Limb (tissue), 2 donors: ENCODE measurements at regions not wholly inside any gene's neighbourhood (a gene's known extent, or its start where the extent isn't known, plus 50 kb on each side); places are given as distances from the start of the nearest gene placed in this dataset.
"Not testable (repeated sequence)": the region's sequence is repeated elsewhere in the genome, so short reads cannot be mapped to it uniquely, and the experiment has no call there.

Experiments used
- DNase-seq, 2 donors: peaks; one replicate each; pipeline ENCODE4 v3.0.0-alpha.2; 2016; ENCODE audit errors: extremely low spot score in 2 of 2

DNA sequence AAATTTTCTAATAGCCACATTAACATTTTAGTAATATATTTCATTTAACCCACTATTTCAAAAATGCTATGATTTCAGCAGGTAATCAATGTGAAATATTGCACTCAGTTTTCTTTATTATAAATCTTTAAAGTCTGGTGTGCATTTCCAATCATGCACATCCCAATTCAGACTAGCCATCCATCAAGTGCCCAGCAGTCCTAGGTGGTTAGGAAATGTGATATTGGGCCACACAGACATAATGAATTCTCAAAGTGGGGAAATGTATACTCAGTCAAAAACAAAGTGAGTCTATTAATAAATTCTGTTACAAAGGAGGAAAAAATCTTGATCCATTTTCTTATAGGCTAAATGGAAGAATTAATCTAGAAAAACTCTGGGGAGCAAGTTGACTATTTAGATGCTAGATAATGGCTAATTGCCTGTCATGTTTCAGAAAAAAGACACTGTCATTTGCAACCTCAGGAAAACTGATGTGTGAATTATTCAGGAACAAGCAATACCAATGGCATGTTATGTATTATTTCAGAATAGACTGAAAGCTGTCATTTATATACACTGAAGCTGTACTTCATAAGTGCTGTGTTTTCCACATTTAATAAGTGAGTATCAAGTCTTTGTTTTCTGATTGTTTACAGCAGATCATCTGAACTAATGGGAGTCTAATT is 629.1 kb upstream of the ADARB2 start:
- no peak for DNase-seq

DNA sequence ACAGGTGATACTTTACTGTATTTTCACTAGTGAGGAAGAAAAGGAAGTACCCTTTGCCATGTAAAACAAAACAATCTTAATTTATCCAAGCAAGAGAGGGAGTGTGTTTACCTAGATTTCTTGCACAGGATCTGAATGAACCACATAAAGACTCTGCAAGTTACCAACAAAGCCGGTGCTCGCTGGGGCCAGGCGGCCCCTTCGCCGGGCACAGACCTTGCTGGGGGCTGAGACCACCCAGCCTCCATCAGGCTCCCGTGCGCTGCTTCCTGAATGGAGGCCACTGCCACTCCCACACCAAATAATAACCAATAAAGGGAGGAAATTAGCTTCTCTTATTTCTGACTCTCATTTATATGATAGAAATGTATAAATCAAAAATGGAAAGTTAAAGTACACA is 625.0 kb upstream of the ADARB2 start:
- no peak for DNase-seq

DNA sequence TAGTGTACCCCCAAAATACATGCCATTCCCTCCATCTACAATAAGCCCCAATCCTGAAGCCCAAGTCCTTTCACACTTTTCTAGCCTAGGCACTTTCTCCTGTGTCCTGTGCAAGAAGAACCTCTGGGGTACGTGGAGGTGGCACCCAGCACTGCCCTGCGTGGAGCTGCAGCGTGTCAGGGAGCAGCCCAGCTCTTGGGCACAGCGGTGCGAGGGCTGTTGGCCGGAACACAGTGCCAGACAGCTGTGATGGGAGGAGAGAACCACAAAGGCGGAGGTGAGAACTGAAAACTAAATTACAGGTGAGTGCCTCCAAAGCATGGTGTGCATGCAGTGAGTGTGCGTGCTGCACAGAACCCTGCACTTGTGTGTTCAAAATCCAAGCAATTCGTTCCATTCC is 621.3 kb upstream of the ADARB2 start:
- DNase-seq: no peak

DNA sequence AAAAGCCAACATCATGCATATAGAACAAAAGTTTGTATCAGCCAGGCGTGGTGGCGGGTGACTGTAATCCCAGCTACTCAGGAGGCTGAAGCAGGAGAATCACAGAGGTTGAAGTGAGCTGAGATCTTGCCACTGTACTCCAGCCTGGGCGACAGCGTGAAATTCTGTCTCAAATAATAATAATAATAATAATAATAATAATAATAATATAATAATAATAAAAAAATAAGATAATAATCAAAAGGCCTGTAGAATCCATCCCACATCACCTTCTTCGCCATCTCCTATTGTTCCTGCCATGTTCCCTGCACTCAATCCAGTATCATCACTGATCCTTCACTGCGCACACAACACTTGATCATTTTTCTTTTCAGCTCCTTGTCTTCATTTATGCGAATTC is 619.3 kb upstream of the ADARB2 start:
- DNase-seq: no peak

DNA sequence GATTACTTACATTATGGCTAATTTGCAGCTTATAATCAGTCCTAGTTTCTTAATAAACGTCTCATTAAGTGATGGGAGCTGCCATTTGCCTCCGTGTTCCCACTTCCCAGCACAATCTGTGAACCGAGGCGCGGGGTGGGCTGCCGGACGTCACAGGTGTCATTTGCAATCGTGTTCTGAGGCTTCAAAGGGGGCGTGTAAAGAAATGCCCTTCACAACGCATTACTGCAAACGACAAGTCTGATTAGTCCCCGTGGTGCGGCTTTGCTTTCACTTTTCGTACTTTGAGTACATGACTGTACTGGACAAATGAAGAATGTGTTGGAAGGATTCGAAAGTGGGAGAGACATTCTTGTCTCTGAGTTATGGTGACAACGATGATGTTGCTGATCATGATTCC is 614.2 kb upstream of the ADARB2 start:
- DNase-seq: no peak

DNA sequence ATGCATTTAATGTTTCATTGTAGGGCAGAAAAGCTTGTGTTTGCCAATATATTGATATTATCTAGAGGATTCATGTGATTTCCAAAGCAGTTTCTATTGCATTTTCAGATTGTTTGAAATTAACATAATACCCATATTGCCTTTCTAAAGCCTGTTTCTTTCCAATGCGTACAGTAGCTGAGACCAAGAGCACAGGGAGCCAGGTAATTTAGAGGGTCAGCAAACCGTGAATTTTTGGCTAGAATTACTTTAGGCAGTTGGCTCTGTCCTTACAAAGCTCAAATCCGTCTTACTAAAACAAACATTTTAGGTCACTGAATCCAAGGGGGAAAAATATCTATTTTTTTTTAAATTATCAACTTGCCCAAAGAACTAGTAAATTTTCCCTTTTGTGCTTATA is 604.9 kb upstream of the ADARB2 start:
- no peak for DNase-seq

DNA sequence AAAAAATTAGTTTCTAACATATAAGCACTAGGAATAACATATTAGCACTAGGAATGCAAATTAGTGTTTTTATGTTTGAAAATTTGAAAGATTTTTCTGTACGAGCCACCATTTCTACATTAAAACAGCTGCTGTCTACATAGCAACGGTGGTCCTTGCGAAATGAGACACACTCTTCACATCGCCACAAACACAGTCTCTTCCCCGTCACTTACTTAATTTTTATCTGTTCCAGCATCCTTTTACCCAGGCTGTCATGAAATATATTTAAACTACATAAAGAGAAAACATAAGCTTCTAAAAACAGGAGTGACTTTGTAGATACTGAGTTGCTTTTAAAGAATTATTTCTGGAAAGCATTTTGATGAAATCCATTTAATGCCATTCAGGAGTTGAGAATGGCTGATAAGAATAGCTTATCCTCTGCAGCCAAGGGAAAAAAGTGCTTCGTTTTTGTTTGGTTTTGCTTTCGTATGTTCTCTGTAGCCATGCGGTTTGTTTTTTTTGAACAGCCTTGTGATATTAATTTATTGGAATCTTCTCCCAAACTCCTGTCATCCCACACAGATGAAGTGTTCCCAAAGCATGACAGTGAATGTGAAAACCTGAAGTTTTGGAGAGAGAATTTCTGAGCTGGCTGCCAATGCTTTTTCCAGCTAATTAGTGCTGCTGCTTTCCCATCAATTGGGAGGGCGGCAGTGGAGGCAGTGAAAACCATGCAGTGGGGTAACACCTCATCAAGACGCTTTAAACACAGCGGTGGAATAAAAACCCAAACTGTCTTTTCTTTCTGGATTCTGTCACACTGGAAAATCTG is 603.7 kb upstream of the ADARB2 start:
- DNase-seq: no peak

DNA sequence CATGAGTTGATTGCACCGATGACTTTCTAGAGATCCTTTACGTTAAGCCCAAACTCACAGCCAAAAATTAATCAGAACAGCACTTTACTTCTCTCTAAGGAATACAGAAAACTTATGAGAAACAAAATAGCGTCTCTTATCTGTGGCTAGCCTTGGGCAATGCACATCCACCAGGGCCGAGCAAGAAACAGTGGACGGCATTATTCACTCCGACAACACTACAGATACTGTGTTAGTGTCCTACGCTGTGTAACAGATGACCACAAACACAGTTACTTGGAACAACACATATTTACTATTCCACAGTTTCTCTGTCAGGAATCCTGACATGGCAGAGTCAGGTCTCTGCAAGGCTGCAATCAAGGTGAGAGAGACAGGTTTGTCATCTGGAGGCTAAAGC is 598.3 kb upstream of the ADARB2 start:
- DNase-seq: no peak

DNA sequence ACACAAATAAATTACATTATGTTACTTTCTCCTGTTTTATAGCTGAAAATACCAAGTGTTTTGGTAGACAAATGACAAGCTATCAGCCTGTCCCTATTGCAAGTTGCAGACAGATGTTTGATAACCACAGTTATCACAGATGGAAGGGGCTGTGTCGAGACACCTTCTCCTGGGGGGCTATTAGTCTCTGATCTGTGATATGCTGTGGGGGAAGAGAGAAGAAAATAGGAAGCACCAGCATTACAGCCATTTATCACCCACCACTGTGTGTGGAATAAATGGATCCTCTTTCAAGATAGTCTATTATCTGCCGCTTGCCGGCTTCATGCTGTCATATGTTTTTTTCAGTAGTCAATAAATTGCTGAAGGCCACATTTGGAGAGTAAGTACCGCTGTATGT is 597.2 kb upstream of the ADARB2 start:
- no peak for DNase-seq

DNA sequence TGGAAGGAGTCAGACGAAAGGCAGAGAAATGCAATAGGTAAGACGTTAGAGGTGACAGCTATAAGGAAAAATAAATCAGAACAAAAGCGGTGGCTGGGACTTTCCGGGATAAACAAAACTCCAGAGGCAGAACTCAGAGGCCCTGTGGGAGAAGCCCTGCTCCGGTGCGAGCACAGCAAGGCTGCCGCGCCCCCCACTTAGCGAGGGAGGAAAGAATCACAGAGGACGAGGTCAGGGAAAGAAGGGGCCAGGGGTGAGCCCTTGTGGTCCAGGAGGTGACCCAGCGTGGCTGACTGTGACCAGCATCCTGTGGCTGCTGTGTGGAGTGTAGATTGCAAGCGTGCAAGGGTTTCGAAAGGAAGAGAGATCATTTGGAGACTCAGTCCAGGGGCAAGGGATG is 591.8 kb upstream of the ADARB2 start:
- no peak for DNase-seq

DNA sequence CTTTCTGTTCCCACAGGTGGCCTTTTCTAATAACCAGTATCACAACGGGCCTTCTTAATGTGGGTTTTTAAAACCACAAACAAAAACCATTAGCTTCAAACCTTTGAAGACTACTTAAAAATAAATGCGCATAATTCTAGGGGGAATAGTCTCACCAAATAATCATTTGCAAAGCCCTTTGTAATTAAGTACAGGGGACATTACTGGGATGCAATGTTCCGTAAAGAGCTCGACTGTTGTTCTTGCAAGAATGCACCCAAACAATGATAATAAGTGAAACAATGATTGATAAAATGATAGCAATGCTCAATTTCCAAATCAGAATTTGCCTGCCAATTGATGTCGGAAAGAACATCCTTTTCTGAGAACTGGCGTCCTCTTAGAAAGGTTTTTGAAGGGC is 589.1 kb upstream of the ADARB2 start:
- DNase-seq: no peak

DNA sequence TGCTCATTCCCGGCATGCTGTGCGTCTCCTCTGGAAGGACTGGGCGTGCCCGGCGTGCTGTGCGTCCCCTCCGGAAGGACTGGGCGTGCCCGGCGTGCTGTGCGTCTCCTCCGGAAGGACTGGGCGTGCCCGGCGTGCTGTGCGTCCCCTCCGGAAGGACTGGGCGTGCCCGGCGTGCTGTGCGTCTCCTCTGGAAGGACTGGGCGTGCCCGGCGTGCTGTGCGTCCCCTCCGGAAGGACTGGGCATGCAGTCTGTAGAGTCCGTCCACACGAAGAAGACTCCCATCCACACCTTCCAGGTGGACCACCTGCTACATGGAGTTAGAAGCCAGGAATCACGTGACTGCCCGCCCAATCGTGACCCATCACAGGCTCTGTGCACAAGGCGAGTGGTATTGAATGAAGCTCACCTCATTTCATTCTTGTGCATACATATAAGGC is 577.7 kb upstream of the ADARB2 start:
- not testable (repeated sequence) for DNase-seq

DNA sequence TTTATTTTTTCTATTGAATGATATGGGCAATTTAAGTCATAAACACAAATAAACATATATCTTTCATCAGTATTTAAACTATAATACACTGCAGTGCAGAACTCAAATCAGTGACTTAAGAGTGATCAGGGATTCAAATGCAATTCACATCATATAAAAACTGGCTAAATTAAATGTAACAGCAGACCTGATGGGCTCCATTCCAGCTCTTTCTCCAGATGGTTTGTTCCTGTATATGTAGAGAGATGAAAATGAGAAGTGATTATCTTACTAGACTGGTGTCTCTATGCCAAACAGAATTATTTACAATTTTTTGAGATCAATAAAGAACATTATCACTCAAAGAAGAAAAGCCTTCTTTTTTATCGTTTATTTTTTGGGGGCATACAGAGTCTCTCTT is 568.8 kb upstream of the ADARB2 start:
- no peak for DNase-seq

DNA sequence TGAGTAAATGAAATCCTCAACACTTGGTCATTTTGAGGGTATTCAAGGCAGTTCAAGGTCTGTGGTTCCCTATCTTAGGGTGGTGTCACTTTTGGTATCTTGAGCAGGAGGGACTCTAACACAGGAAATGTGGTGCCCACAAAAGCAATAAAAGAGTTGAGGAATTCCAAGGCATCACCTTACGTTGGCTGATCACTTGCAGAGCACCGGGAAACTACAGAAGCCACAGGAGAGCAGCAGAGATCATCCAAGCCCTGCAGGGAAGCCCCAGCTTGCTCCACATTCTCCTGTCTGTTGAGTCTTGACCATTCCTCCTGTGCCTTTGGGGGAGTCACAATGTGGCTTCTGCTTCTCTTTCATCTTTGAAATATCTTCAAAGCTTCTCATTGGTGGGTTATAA is 565.8 kb upstream of the ADARB2 start:
- DNase-seq: no peak

DNA sequence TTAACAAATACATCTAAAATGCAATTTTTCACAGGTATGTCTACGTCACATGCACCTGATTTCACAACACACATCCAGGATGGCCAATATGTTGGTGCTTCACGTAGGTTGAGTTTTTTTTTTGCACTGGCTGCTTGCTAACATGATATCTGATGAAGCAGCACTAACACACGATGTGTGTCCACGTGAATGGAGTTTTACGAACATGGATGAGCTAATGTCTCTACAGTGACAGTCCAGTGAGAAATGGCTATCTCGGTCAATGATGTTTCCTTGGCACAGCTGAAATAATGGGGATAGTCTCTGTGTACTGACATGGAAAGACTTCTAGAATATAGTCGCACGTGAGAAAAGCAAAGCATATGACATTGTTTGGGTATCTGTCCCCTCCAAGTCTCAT is 563.9 kb upstream of the ADARB2 start:
- DNase-seq: no peak

DNA sequence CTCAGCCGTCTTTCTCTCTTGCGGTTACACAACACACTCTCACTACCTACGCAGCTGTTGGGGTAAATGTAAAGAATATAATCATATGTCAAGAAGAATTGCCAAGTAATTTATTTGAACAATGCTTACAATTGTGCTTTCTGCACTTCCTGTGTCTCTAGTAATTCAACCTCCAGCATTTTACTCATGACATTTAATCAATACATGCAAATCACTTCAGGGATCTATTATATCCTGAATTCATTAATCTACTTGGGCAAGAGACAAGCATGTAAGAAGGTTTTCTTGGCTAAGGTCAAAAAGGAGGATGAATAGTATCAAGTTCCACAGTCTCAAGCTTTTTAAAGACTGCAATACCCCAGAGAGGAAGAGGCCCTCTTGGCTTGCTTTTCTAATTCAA is 562.9 kb upstream of the ADARB2 start:
- DNase-seq: peak in 1 of 2 donors; percentile 11

DNA sequence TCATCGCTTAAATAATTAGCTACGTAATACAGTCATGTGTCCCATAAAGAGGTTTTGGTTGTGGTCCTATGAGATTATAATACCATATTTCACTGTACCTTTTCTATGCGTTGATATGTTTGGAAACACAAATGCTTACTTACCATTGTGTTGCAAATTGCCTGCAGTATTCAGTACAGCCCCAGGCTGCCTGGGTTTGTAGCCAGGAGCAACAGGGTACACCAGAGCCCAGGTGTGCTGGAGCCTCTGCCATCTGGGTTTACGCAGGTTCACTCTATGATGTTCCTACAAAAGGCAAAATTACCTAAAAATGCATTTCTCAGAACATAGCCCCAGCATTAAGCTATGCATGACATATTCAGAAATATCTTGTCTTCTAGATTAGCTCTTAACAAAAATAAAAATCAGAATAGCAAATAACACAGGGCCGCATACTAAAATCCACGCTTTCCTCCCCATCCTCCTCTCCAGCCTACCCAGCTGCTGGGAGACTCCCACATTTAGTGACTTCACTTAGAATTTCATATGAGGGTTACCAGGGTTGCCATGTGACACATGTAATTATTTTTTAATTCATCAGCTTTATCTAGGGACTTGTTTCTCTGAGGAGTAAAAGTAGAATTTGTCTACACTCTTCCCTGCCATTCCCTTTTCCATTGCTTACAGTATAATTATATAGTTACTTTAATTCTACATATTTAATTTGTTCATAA is 559.0 kb upstream of the ADARB2 start:
- DNase-seq: no peak

DNA sequence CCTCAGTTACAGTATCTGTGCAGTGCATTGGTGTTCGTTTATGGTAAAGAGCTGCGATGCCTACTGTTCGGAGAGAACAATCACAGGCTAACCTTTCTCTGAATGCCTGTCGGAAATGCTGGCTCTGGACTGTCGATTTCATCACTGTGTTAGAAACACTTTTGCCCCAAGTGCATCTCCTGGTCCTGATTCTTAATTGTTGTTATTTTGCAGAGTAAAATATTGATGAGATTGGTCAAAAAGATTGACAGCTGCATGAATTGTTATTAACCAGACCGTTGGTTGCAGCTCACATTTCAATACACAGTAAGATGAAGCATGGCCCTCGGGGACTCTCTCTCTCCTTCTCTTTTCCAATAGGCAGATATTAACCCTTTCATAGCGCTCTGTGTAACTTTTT is 557.4 kb upstream of the ADARB2 start:
- DNase-seq: no peak

DNA sequence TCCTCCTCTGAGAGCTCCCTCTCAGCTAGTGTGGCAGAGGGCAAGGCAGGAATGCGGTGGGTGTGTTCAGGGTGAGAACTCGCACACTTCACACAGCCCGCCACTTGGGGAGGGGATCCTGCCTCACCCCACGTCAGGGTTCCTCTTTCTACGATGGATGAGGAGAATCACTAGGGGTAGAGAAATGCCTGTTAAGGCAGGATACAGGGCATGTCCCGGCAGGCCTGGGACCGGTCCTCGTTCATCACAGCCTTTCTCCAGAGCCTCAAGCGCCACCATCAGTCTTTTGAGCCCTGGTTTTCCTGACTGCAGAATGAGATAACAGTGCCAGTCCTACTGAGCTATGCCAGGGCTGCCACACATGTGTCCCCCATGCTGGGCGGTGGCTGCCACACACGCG is 546.7 kb upstream of the ADARB2 start:
- DNase-seq: no peak

DNA sequence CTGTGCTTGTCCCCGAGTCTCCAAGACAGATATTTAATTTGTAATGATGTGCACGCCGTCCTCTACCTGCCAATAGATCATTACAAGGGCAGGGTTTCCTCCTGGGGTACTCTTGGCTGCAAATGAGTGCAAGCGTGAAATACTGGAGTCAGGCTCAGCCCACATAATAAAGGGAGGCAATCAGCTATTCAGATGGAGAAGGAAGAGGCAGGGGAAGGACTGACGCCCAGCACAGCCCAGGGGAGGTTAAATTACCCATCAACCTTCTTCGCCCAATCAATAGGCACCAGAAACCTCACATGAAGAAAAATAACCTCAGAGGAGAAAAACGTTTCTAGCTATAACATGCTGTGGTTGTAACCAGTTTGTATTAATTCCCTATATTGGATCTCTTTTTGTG is 544.9 kb upstream of the ADARB2 start:
- DNase-seq: no peak

DNA sequence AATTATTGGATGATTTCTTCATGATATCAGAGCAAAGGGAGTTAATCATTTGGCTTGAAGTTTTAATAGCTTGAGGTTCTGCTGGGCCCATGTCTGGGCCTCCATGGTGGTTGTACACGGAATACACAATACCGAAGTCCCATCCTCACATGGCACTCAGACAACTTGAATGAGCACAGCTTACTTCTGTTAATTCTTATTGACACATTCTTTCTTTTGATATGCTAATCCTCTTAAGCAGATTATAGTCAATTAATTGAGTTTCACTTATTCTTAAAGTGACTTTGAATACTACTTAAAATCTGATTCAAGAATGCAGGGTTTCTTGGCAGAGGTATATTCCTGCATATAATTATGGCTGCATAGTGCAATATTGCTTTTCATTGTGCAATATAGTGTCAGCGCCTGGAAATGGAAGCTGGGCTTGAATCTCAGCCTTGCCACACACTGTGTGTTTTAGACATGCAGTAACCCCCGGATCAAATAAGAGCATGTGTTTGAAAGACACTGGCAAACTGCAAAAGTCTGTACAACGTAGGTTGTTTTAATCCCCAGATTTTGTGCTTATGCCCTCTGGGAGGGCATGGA is 543.5 kb upstream of the ADARB2 start:
- DNase-seq: no peak

DNA sequence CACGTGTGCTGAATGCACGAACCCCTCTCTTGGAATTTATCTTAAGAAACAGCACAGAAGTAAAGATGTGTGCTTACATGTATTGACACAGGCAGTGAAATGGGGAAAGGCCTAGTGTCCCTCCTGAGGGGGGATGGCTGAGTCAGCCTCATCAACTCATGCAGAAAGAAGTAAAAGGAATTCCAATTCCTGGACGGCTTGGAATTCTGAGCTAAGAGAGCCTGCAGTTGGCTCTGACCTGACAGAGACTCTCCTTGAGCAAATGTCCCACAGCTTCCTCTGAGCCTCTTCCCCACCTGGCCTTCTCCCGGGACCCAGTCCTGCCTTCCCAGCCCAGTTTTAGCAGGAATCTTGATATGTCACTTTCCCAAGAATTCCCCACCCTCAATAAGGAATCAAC is 542.4 kb upstream of the ADARB2 start:
- no peak for DNase-seq
